A673 (cell line): ENCODE measurements at regions not wholly inside any gene's neighbourhood (a gene's known extent, or its start where the extent isn't known, plus 50 kb on each side); places are given as distances from the start of the nearest gene placed in this dataset.

Experiments
- CTCF ChIP-seq: fragments of 300-800, 200-600 bp; sonication (generic); conservative IDR thresholded peaks from 2 replicates; pipeline ENCODE4 v1.5.1; 2017; ENCODE audit warnings: low read depth, mild to moderate bottlenecking, antibody characterized with exemption, low read length, moderate library complexity, mixed read lengths
- EZH2 ChIP-seq: fragments of 200-600 bp; sonication (generic); IDR thresholded peaks from 2 replicates; pipeline ENCODE4 v1.6.1; 2017; ENCODE audit warnings: borderline replicate concordance, low read depth, mild to moderate bottlenecking, mixed read lengths, antibody characterized with exemption, low read length; ENCODE audit not compliant: poor library complexity, severe bottlenecking

GRCh38 chr1:96367791-96368190, 353.8 kb upstream of the PTBP2 start:
- no peak for TF ChIP-seq CTCF
- no peak for TF ChIP-seq EZH2
